ENCODE measurements at regions not wholly inside any gene's neighbourhood (a gene's known extent, or its start where the extent isn't known, plus 50 kb on each side); places are given as distances from the start of the nearest gene placed in this dataset.

DNA sequence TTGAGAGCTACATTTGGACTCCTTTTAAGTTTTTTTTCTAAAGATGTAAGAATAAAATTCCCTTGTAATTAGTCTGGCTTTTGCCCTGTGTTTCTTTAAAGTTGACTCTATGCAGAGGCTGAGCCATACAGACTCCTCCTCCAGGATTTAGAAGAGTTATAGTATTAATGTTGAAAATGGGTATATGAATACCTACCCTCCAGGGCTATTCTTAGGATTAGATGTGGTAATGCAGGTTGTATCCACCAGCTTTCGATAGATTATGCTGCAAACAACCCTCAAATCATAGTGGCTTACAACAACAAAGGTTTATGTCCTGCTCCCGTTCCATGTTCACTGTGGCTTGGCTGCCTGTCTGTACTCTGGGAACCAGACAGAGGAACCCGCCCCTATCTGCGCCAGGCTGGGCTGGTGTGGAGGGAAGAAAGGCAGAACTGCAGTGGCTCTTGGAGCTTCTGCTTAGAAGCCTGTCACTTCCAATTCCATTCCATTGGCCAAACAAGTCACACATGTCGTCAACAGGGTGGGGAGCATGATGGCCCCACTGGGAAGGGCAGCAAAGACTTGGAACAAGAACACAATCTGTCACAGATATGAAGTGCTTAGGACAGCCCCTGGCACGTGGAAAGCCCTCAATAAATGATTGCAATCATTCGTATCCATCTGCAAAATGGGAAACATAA is 290.8 kb downstream of the FOXO1 start (continued):
- TF ChIP-seq, protein P1, sequence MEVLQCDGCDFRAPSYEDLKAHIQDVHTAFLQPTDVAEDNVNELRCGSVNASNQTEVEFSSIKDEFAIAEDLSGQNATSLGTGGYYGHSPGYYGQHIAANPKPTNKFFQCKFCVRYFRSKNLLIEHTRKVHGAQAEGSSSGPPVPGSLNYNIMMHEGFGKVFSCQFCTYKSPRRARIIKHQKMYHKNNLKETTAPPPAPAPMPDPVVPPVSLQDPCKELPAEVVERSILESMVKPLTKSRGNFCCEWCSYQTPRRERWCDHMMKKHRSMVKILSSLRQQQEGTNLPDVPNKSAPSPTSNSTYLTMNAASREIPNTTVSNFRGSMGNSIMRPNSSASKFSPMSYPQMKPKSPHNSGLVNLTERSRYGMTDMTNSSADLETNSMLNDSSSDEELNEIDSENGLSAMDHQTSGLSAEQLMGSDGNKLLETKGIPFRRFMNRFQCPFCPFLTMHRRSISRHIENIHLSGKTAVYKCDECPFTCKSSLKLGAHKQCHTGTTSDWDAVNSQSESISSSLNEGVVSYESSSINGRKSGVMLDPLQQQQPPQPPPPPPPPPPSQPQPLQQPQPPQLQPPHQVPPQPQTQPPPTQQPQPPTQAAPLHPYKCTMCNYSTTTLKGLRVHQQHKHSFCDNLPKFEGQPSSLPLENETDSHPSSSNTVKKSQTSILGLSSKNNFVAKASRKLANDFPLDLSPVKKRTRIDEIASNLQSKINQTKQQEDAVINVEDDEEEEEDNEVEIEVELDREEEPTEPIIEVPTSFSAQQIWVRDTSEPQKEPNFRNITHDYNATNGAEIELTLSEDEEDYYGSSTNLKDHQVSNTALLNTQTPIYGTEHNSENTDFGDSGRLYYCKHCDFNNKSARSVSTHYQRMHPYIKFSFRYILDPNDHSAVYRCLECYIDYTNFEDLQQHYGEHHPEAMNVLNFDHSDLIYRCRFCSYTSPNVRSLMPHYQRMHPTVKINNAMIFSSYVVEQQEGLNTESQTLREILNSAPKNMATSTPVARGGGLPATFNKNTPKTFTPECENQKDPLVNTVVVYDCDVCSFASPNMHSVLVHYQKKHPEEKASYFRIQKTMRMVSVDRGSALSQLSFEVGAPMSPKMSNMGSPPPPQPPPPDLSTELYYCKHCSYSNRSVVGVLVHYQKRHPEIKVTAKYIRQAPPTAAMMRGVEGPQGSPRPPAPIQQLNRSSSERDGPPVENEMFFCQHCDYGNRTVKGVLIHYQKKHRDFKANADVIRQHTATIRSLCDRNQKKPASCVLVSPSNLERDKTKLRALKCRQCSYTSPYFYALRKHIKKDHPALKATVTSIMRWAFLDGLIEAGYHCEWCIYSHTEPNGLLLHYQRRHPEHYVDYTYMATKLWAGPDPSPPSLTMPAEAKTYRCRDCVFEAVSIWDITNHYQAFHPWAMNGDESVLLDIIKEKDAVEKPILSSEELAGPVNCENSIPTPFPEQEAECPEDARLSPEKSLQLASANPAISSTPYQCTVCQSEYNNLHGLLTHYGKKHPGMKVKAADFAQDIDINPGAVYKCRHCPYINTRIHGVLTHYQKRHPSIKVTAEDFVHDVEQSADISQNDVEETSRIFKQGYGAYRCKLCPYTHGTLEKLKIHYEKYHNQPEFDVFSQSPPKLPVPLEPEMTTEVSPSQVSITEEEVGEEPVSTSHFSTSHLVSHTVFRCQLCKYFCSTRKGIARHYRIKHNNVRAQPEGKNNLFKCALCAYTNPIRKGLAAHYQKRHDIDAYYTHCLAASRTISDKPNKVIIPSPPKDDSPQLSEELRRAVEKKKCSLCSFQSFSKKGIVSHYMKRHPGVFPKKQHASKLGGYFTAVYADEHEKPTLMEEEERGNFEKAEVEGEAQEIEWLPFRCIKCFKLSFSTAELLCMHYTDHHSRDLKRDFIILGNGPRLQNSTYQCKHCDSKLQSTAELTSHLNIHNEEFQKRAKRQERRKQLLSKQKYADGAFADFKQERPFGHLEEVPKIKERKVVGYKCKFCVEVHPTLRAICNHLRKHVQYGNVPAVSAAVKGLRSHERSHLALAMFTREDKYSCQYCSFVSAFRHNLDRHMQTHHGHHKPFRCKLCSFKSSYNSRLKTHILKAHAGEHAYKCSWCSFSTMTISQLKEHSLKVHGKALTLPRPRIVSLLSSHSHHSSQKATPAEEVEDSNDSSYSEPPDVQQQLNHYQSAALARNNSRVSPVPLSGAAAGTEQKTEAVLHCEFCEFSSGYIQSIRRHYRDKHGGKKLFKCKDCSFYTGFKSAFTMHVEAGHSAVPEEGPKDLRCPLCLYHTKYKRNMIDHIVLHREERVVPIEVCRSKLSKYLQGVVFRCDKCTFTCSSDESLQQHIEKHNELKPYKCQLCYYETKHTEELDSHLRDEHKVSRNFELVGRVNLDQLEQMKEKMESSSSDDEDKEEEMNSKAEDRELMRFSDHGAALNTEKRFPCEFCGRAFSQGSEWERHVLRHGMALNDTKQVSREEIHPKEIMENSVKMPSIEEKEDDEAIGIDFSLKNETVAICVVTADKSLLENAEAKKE (CRISPR knock-in tag; IDR thresholded peaks at IDR 0.05) = no peak
- TF ChIP-seq CREB1 (CRISPR knock-in tag; IDR thresholded peaks at IDR 0.05; ENCODE audit: low read depth) (no peak), NANOG (IDR thresholded peaks at IDR 0.05; ENCODE audit: borderline replicate concordance) (no peak), EZH2 (IDR thresholded peaks at IDR 0.05; ENCODE audit: low read depth, unreplicated experiment) (no peak)
- TF ChIP-seq, protein P2, sequence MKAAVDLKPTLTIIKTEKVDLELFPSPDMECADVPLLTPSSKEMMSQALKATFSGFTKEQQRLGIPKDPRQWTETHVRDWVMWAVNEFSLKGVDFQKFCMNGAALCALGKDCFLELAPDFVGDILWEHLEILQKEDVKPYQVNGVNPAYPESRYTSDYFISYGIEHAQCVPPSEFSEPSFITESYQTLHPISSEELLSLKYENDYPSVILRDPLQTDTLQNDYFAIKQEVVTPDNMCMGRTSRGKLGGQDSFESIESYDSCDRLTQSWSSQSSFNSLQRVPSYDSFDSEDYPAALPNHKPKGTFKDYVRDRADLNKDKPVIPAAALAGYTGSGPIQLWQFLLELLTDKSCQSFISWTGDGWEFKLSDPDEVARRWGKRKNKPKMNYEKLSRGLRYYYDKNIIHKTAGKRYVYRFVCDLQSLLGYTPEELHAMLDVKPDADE (IDR thresholded peaks at IDR 0.05) = no peak

DNA sequence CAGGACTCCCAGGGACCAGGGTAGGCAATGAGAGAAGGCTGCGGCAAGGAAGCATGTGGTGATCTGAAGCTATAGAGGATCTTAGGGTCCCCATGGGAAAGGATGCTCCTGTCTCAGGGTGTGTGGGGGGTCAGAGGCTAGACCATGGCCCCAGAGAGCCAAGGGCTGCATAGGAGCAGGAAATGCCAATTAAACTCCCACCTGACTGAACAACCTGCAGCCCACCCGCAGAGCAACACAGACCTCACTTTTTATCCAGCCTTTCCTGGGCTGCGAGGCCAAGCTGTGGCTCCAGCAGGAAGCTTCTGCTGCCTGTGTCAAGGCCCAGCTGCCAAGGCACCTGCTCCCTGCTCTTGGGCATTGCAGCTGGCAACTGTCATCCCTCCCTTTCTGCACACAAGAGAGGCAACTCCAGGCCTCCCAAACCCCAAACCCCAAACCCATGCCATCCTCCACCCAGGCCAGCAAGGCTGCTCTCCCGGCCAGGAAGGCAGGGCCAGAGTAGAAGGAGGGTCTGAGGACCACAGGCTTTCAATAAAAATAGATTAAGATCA is 290.1 kb downstream of the FOXO1 start:
- no peak for ATAC-seq
- H4K20me1 ChIP-seq (replicated peaks; ENCODE audit: insufficient read depth) = no peaks in the 10 kb centered on the region

More for the DNA sequence above, 290.1 kb downstream of the FOXO1 start:
- H2AFZ ChIP-seq = no peak overlapping the region
- no peaks in the 10 kb centered on the region for H3K9me2 ChIP-seq (ENCODE audit: insufficient read depth)
- Mint-ChIP-seq H3K27ac (no peak overlapping the region), H3K27me3 (ENCODE audit: insufficient read depth, low read depth, poor library complexity) (peaks cover 3% of the 10 kb centered on the region), H3K9me3 (peaks cover 2% of the 10 kb centered on the region; the same call in 1 of the 3 replicates), H3K4me3 (no peak overlapping the region), H3K4me1 (peaks cover 7% of the 10 kb centered on the region), H3K36me3 (ENCODE audit: low read depth) (peaks cover 3% of the 10 kb centered on the region; the same call in 1 of the 3 replicates)
- H3F3A ChIP-seq (replicated peaks; ENCODE audit: low read depth) = no peaks in the 10 kb centered on the region
- no peaks in the 10 kb centered on the region for H3K4me1 ChIP-seq (ENCODE audit: insufficient read depth)
- no peaks in the 10 kb centered on the region for H3K79me2 ChIP-seq (replicated peaks; ENCODE audit: insufficient read depth)
- no peaks in the 10 kb centered on the region for H3K36me3 ChIP-seq (ENCODE audit: insufficient read depth)
- H3K4me3 ChIP-seq = no peak overlapping the region
- no peaks in the 10 kb centered on the region for H3K27me3 ChIP-seq (ENCODE audit: insufficient read depth)
- no peak for DNase-seq (ENCODE audit: low spot score)
- TF ChIP-seq ZNF114 (CRISPR knock-in tag; IDR thresholded peaks at IDR 0.05) (no peak), NANOG (IDR thresholded peaks at IDR 0.05; ENCODE audit: borderline replicate concordance) (no peak), JUNB (IDR thresholded peaks at IDR 0.05; ENCODE audit: unreplicated experiment) (no peak), EZH2phosphoT487 (IDR thresholded peaks at IDR 0.05; ENCODE audit: unreplicated experiment) (no peak), CREB1 (CRISPR knock-in tag; IDR thresholded peaks at IDR 0.05; ENCODE audit: low read depth) (no peak)
- TF ChIP-seq, protein P3, sequence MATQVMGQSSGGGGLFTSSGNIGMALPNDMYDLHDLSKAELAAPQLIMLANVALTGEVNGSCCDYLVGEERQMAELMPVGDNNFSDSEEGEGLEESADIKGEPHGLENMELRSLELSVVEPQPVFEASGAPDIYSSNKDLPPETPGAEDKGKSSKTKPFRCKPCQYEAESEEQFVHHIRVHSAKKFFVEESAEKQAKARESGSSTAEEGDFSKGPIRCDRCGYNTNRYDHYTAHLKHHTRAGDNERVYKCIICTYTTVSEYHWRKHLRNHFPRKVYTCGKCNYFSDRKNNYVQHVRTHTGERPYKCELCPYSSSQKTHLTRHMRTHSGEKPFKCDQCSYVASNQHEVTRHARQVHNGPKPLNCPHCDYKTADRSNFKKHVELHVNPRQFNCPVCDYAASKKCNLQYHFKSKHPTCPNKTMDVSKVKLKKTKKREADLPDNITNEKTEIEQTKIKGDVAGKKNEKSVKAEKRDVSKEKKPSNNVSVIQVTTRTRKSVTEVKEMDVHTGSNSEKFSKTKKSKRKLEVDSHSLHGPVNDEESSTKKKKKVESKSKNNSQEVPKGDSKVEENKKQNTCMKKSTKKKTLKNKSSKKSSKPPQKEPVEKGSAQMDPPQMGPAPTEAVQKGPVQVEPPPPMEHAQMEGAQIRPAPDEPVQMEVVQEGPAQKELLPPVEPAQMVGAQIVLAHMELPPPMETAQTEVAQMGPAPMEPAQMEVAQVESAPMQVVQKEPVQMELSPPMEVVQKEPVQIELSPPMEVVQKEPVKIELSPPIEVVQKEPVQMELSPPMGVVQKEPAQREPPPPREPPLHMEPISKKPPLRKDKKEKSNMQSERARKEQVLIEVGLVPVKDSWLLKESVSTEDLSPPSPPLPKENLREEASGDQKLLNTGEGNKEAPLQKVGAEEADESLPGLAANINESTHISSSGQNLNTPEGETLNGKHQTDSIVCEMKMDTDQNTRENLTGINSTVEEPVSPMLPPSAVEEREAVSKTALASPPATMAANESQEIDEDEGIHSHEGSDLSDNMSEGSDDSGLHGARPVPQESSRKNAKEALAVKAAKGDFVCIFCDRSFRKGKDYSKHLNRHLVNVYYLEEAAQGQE (IDR thresholded peaks at IDR 0.05; ENCODE audit: unreplicated experiment) = no peak
- no peak overlapping the region for H3K27ac ChIP-seq (ENCODE audit: low read depth)
- no peak overlapping the region for H3K4me2 ChIP-seq

Measured in GM23338 (cell line).